DMS53 treated with DMSO at 0.1 percent for 48 hours (cell line): ENCODE measurements at regions not wholly inside any gene's neighbourhood (a gene's known extent, or its start where the extent isn't known, plus 50 kb on each side); places are given as distances from the start of the nearest gene placed in this dataset.

Experiments
- DNase-seq: peaks from one replicate; lab custom pipeline; 2025; ENCODE audit not compliant: unreplicated experiment; lab: John Stamatoyannopoulos, UW

- no peak for DNase-seq
Measured at GRCh38 chr3:124089214-124089613, 97.3 kb upstream of the ROPN1 start.

DNA sequence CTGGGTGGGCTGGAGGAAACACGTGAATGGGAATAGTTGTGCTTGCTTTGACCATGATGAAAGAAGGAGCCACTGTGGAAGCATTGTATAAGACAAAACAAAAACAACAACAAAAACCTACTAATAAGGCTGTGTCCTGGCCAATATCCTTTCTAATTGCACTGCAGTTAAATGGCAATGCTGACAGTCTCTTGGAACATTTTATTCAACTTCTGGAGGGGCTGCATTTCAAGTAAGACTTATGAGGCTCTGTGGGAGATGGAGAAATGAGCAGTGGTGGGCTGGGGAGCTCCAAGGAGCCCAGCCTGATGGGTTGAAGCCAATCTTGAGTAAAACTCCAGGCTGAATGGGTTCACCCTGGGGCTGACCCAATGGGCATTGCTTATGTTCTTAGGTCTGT lies 99.8 kb upstream of the ROPN1 start:
- no peak for DNase-seq

GRCh38 chr3:124092811-124093210 lies 100.9 kb upstream of the ROPN1 start:
- no peak for DNase-seq

DNA sequence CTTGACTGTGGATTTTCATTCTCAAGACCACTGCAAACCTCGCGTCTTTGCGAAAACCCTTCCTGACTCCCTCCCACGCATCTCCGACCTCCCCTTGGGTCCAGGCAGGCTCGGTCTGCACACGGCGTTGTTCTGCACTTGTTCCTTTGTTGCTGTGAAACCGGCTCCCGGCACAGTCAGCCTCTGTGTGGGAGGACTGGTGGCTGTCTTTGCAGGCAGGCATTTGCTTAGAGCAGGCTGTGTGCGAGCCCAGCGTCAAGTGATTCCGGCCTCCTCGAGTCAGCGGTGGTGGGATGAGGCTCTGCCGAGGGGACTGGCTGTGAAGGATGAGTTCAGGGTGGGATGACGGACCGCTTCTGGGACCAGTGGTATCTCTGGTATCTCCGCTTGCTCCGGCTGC lies 102.6 kb upstream of the ROPN1 start:
- DNase-seq: no peak

DNA sequence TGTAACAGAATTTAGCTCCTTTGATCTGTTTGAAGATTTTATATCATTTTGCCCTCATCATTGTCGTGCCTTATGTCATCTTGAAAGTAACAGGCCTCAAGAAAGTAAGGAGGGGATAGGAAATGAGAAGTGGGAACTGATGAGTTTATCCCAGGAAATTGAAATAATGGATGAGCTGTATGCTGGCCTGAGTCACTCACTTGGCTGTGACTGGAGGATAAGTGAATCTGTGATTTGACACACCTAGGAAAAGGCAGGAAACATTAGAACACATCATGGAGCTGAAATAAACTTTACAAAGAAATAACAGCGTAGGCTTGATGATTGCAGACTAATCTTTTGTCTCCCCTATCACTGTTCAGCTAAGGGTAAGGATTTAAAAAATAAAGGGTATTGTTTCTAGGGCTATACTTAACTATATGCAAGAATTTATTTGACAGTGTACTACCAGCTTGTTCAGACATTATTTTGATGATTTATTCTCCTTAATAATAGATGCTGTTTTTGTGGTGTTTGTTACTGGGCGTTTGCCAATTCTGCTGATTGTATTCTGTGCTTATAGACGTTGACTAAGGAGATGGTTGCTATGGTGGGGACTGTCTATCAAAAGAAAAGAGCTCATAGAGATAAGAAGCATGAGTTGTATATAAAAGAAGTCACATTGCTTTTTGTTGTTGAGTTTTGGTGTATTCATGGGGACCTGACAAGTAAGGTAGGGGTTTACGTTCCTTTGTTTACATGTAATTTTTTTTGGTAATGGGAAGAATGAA lies 105.6 kb upstream of the ROPN1 start:
- DNase-seq: no peak

GRCh38 chr3:124101643-124102042 lies 109.7 kb upstream of the ROPN1 start:
- no peak for DNase-seq

DNA sequence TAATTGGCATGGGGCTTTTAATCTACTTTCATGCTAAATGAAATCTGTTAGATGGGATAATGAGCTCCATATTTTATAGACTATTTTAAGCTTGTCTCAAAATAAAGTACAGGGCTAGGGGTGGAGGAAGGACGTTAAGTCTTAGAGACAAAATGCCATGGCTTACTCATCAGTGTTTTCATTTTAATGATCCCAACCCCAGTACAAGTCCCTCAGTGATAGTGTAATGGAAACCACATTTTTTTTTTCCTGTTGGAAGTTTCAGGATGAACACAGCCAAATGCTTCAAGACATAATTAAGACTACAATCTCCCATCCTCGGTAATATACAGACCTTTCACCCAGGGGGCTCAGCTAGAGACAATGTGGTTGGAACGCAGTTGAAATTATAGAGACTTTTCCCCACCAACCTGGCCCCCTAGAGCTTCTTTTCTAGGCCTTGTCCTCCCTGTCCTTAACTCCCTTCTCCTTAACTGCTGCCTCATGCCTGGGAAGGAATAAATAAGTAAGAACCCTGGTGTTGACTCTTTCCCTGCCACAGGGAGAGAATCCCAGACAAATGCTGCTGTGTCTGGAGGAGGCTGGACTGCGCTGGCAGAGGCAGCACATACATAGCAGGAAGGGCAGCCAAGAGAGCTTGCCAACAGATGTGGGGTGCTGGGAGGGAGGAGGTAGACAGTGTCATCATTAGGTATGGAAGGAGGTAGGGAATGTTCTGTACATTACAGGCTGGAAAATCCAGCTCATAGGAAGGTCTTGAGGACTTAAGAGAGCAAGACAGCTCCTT lies 115.4 kb upstream of the ROPN1 start:
- DNase-seq: no peak

GRCh38 chr3:124108446-124108845 lies 116.5 kb upstream of the ROPN1 start:
- DNase-seq: no peak

GRCh38 chr3:124113485-124113884 lies 121.6 kb upstream of the ROPN1 start:
- no peak for DNase-seq

DNA sequence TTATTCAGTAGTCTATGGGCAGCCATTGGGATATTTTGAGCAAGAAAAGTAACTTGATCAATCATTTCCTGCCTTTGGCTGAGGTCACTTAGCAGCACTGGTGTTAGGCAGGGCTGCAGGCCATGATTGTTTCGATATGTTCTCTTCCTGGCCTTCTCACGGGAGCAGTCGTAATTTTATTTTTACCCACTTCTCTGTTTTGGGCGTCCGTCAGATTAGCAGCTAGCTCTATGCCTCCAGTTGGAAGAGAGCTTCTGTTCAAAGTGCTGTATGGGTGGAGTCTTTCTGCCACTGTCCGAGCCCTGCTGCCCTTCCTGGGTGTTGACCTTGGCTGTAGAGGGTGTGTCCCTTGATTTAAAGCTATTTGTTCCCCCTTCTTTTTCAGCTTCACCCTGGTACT lies 123.4 kb upstream of the ROPN1 start:
- DNase-seq: no peak

GRCh38 chr3:124115956-124116355 lies 124.0 kb upstream of the ROPN1 start:
- no peak for DNase-seq

- no peak for DNase-seq
Measured at GRCh38 chr3:124116906-124117305, 125.0 kb upstream of the ROPN1 start.

GRCh38 chr3:124117486-124117885 lies 125.6 kb upstream of the ROPN1 start:
- no peak for DNase-seq

DNA sequence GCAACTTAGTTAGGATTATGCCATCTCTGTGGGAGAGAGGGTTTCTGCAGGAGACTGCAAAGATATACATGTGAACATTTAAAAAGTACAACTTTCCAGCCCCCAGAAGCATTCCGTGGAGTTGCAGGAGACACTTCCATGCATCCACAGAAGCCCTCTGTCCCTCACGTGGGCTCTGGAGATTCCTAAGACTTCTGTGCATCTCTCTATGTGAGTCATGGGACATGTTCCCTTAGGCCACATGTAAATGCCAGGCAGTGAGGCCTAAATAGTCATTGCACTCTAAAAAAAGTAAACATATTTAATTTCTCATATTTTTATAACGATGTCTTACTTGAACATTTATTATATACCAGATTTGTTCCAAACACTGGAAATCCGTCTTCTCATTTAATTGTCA lies 126.5 kb upstream of the ROPN1 start:
- no peak for DNase-seq

- DNase-seq: no peak
Measured at GRCh38 chr3:124119056-124119716, 127.3 kb upstream of the ROPN1 start.

GRCh38 chr3:124121379-124122312 lies 129.7 kb upstream of the ROPN1 start:
- no peak for DNase-seq

GRCh38 chr3:124125315-124125714 lies 133.4 kb upstream of the ROPN1 start:
- no peak for DNase-seq

- no peak for DNase-seq
Measured at GRCh38 chr3:124126436-124127023, 134.6 kb upstream of the ROPN1 start.

- no peak for DNase-seq
Measured at GRCh38 chr3:124131158-124131557, 139.2 kb upstream of the ROPN1 start.

- no peak for DNase-seq
Measured at GRCh38 chr3:124131580-124131979, 139.7 kb upstream of the ROPN1 start.

GRCh38 chr3:124132813-124133212 lies 140.9 kb upstream of the ROPN1 start:
- no peak for DNase-seq
